Stimulated activated CD4-positive, alpha-beta T cell treated with anti-CD3 and anti-CD28 coated beads, Interleukin-2, amount 100 ng/mL, for 48 hours (primary cell): ENCODE measurements at regions not wholly inside any gene's neighbourhood (a gene's known extent, or its start where the extent isn't known, plus 50 kb on each side); places are given as distances from the start of the nearest gene placed in this dataset.
"Not testable (repeated sequence)": the region's sequence is repeated elsewhere in the genome, so short reads cannot be mapped to it uniquely, and the experiment has no call there.

Source experiments
- DNase-seq, 2 donors: peaks; one replicate each; pipeline ENCODE4 v3.0.0-alpha.2; 2020

DNA sequence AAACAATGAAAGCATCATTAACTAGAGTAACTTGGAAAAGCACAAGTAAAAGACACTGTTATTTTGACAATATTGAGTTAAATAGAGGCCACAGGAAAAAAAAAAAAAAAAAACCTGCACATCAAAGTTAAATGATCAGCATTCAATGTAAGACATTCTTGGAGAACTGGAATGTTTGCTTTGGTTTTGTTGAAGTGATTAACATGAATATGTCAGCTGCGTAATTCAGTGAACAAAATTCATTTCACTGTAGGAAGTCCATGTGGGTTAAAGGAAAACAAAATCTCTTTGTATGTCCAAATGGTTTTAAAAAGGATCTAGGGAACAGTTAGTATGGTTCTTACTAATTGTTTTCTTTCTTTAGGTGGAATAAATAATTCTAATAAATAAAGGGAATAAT lies 252.8 kb upstream of the CNTN6 start:
- no peak for DNase-seq

DNA sequence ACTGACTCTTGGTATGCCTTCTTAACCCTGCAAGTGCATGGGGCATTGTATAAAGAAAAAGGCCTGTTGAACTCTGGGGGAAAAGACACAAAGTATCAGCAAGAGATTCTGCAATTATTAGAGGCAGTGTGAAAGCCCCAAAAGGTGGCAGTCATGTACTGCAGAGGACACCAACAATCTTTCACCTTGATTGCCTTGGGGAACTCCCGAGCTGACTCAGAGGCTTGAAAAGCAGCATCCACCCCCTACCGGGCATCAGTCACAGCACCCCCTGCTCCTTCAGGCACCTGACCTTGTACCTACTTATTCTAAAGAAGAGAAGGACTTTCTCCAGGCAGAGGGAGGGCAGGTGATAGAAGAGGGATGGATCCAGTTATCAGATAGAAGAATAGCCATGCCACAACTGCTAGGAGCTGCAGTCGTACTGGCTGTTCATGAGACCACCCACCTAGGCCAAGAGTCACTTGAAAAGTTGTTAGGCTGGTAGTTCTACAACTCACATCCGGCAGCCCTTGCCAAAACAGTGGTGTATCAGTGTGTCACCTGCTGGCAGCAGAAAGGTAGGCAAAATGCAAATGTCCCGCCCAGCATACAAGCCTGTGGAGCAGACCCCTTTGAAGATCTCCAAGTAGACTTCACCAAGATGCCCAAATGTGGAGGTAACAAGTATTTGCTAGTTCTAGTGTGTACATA lies 241.6 kb upstream of the CNTN6 start:
- DNase-seq = no peak

DNA sequence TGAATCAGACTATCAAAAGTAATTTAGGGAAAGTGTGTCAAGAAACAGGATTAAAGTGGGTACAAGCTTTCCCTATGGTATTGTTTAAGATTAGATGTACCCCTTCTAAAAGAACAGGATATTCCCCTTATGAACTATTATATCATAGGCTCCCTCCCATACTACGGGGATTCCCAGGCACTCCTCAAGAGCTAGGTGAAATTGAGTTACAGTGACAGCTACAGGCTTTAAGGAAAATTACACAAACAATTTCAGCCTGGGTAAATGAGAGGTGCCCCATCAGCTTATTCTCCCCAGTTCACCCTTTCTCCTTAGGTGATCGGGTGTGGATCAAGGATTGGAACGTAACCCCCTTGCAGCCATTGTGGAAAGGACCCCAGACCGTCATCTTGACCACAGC lies 240.8 kb upstream of the CNTN6 start:
- DNase-seq = no peak

DNA sequence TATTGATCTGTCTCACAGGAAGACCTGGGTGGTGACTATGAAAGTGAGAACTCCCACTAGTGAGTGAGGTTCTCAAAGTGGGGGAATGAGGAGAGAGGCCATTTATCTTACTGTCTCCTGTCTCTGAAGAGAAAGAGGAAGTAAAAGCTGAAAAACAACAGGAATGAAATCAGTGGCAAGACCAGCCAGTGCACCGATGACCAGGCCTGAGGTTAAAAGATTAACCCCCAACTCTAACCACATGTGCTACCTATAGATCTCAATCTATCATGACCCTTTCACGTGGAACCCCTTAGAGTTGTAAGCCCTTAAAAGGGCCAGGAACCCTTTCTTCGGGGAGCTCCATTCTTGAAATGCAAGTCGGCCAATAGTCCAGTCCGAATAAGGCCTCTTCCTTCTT lies 239.3 kb upstream of the CNTN6 start:
- no peak for DNase-seq

DNA sequence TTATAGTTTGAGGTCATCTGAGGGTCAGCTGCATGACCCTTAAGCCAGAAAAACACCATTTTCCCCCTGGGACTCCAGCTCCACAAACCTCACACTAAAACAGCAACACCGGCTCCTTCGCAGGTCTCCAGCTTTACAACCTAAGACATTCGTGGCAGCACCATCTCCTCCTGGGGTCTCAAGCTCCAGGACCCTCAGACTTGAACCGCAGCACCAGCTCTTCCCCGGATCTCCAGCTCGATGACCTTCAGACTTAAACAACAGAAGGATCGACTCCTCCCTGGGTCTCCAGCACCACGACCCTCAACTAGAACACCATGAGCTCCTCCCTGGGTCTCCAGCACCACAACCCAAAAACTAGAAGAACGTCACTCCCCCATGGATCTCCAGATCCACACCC lies 233.7 kb upstream of the CNTN6 start:
- DNase-seq = no peak

DNA sequence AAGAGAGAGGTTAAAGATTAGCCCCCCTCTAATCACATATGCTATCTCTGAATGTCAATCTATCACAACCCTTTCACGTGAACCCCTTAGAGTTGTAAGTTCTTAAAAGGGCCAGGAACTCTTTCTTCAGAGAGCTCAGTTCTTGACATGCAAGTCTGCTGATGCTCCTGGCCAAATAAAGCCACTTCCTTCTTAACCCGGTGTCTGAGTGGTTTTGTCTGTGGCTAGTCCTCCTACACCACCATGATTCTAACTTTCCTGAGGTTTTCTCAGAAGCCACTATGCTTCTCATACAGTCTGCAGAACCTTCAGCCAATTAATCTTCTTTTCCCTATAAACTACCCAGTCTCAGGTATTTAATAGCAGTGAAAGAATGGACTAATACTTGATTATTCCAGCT lies 231.1 kb upstream of the CNTN6 start:
- DNase-seq = no peak

DNA sequence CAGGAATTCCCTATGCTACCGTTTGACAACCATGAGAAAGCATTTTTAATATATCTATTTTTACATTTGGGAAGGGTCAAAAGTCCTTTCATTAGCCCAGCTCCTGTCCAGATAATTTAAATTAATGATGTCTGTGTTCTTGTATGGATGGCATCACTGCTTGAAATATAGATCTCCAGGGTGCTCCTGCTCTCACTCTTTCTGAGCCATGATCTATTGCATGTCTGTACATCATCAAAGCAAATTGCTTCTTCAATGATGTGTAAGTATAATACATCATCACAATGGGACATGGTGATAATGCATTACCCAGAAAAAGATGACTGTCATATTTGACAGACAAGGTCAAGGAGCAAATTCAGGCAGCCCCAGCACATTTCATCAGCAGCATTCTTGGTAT lies 223.6 kb upstream of the CNTN6 start:
- DNase-seq = no peak

DNA sequence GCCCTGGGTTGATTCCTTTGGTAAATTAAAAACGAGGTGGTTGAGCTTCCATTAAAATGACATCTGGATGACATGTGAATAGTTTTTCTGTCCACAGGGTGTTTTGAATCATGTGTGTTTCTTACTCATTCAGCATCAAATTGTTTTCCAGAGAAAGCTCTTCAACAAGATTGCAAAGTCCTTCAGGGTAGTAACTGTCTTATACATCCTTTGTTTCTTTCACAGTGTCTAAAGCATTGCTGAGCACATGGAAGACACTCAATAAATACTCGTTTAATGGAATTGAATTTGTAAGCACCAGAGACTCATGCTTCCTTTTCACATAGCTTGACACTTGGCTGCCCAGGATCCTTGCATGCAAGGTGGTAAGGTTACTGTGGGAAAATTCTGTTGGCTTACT lies 223.1 kb upstream of the CNTN6 start:
- DNase-seq = no peak

DNA sequence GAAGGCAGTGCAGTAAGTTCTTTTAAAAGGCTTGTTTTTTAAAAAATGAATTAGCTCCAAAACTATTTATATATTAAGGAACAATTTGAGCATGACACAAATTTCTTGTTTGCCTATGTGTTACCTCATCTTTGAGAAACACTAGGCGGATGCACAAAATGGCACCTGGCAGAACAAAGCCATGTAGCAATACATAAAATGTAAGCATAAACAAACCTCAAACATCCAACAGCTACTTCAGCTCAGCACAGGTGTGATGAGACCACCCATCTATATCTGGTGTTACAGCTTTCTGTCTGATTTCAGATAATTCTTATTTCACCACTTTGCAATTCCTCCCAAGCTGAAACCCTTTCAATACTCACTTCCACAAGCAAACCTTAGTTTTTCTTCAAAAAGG lies 221.2 kb upstream of the CNTN6 start:
- DNase-seq = no peak

DNA sequence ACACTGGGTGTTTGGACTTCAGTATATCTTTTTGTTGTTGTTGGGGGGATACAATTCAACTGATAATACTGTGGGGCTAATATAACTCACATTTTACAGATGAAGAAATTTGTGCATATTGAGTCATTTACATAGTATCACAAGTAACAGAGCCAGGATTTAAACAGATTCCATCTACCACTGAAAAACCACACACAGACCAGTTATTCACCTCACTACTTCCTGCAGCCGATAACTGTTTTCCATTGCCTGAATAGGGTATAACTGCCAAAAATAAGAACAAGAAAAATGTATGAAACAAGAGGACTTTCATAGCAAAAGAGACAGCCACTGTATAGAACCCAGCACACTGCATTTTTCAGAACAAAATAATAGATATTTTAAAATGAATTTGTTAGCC lies 215.8 kb upstream of the CNTN6 start:
- no peak for DNase-seq

DNA sequence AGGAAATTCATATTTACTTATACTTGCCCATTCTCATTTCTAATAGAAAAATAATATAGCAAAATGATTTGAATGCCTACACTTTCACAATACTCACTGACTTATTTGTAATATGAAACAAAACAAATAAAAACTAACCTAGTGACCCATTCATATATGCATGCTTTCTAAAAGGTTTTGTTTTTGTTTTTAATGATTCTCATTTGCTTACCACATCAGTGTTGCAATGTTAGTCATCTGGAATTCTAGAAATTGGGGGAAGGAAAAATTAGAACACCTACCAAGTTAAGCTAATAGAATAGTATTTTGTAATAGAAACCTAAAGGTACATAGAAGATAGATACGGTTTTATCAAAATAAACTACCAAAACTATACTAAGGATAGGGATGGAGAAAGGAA lies 214.1 kb upstream of the CNTN6 start:
- DNase-seq = no peak

DNA sequence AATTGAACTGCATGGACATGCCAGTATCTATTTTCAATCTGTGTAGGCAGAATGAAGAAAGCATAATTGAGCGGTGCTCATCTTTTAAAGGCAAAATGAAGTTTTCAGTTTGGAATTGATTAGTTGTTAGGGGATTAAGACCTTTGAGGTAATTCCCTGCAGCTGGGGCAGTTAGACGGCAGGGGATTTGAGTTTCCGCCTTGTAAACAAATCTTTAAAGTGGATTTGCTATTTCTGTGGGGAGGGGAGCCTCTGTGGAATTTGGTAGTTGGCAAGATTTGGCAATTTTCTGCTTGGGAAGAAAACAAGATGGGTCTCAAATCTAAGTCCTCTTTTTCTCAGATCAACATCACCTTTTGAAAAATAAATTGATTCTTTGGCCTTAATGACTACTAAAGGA lies 212.5 kb upstream of the CNTN6 start:
- no peak for DNase-seq

DNA sequence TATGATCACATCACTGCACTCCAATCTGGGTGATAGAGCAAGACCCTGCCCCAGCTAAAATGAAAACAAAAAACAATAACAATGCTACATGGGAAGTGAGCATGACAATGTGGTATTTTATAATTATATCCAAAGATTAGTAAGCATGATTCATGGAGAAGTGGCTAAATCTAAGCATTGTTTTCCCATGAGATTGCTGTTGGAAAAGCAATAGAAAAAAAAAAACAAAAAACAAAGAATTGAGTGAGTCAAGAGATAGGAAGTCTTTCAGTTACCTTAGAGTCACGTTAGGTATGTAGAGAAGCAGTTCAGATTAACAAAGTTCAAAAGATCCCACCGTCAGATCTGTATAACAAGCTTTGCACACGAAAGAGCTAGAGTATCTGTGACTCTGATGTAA lies 210.3 kb upstream of the CNTN6 start:
- no peak for DNase-seq

DNA sequence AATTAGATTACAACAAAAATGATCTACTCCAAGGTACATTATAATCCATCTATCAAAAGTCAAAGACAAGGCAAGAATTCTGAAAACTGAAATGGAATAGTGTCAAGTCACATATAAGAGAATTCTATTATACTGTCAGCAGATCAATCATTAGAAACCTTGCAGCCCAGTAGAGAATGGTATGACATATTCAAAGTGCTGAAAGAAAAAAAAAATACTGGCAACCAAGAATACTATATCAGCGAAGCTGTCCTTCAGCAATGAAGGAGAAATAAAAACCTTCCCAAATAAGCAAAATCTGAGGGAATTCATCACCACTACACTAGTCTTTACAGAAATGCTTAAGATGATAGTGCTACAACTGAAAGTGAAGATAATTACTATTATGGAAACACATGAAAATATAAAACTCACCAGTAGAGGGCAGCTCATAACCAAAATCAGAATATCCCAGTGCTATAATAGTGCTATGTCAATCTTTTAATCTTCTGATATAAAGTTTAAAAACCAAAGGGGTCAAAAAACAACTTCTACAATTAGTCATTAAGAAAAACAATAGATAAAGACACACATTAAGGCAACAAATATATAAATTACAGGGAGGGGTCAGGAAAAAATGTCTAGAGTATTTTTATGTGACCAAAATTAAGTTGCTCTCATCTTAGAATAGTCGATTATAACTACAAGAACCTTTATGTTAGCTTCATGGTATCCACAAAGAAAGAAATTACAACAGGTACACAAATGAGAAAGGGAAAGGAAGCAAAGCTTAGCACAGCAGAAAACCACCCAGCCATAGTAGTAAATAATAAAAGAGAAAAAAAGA lies 190.7 kb upstream of the CNTN6 start:
- DNase-seq = no peak

DNA sequence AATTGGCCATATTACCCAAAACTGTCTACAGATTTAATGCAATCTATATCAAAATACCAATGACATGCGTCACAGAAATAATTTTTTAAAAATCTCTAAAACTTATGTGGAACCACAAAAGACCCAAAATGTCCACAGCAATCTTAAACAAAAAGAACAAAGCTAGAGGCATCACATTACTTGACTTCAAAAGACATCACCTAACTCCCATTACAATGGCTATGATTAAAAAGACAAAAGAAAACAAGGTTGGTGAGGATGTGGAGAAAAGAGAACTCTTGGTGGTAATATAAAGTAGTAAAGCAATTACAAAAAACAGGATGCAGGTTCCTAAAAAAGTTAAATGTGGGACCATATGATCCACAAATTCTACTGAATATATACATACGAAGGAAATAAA lies 187.6 kb upstream of the CNTN6 start:
- DNase-seq = no peak

DNA sequence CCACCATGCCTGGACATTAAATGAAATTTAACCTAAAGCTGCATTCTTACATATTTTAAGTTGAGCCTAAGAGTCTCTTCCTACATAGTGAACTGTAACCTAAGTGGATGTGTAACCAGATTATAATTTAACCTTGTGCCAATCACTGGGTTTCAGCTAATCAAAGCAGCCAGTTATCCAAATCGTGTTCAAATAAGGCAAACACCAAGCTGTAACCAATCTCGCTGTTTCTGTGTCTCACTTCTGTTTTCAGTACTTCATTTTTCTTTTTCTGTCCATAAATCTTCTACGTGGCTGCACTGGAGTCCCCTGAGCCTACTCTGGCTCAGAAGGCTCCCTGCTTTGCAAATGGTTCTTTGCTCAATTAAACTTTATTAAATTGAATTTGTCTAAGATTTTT lies 186.1 kb upstream of the CNTN6 start:
- DNase-seq = no peak

DNA sequence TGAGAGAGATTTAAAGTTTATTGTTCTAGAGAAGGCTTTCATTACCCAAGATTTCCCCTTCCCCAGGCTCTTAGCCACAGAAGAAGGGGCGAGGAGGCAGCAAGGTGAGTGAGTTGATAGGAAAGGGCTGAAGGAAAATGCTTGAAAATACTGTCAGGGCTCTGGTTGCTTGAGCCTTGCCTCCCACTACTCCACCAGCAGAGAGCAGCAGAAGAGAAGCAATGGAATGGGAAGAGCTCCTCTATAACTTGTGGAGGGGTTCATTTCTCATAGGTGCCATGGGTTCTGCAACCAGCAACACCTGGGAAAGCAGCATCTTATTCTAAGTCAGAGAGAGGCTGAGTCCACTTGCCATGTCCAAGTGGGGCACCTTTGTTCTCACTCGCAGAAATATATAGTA lies 184.0 kb upstream of the CNTN6 start:
- DNase-seq = no peak

DNA sequence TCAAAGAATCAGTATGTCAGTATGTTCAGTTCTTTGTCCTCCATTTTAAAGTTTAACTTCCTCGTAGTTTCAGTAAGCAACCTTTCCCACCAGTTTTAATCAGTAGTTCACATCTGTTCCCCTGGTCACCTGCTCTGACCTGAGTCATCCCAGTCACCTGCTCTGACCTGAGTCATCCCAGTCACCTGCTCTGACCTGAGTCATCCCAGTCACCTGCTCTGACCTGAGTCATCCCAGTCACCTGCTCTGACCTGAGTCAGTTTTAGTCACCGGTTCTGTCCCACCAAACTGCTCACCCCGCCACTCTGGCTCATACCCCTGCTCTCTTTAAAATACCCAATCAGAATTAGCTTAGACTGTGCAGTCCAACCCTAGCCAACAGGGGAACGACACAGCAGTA lies 180.1 kb upstream of the CNTN6 start:
- DNase-seq = not testable (repeated sequence)

DNA sequence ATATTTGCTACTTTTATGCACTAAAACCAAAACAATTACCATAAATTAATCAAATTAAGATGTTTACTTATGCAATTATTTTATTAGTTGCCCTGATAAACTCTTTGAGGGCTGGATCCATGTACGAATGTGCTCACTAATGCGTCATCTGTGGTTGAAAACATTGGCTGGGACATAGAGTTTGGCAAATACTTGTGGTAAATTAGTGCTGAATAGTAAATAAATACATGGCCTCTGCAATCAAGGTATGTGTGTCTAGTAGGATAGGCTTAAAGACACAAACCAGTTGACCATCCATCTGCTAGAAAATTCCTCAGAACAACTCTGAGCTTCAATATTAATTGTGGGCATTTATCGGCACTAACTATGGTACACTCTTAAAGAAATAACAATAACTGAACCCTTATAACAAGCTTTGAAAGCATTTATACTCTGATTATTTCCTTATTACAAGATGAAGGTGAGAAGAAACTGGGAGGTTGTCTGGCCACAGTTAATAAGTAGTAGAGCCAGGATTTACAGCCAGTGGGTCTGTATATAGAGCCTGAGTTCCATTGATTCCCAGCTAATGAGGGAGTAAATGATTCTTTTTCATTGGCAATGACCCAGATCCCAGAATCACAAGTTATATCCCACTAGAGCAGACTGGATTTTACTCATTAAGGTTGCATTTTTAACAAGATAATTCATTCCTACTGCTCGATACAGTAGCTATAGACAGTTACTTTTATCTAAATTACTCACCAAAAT lies 169.5 kb upstream of the CNTN6 start:
- DNase-seq = no peak

DNA sequence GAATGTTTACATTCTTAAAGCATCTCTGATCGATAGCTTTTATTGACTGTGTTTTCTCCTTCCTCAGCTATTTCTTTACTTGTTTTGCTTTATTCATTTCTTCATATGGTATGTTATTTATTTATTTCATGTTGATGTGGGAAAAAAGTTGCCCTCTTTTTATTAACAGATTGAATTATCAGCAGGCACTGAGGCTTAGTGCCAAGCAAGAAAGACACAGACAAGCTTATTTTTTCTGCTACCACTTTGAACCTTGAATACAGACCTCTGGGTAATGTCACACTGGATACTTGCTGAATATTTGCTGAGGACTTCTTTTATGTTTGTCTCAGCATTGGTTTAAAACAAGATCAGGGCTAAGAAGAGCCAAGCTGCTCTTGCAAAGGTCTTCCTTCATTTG lies 162.0 kb upstream of the CNTN6 start:
- no peak for DNase-seq

DNA sequence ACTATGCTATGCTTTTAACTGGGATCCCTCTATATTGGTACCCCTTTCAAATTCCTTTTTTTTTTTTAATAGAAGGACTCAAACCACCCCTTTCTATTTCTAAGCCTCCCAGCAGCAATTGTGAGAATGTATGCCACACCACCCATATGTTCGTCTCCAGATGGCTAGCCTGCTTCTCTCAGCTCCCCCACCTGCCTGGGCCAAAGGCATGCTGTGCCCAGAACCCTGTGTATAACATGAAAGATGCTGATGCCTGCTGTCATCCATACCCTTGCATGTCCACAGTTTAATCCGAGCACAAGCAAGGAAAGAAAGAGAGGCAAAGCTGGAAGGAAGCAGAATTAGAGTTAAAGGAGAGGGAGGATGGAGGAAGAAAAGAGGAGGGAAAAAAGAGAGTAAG lies 159.5 kb upstream of the CNTN6 start:
- DNase-seq = no peak

DNA sequence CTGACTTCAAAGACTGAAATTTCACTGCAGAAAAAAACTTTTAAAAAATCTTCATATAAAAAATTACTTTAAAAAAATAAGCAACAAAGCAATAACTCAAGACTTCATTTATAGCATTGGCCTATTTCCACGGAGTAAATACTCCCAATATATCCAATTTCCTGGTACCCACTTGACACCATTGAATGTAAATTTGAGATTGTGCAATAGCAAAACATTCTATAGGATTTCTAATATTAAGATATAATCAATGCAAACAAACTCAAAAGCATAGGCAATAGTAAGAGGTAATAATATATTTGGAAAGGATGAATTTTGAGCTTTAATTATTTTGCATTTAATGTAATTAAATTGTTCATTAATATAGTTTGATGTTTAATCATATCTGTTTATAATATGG lies 148.0 kb upstream of the CNTN6 start:
- DNase-seq = no peak

DNA sequence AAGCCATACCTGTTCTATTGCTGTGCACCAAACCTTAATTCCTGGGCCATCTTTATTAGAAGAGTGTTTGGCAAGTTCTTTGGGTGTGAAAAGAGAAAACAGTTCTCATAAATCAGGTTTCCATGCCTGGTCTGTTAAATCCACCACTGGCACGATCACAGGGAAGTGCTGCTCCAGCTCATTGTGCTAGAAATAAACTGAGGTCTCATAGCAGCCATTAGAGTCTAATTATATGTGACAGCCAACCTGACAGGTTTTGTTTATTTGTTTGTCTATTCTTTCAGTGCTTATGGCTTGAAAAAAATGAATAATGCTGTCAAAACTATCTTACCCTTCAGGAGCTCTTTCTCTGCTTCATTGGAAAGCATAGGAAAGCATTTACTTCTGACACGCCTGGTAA lies 147.1 kb upstream of the CNTN6 start:
- no peak for DNase-seq

DNA sequence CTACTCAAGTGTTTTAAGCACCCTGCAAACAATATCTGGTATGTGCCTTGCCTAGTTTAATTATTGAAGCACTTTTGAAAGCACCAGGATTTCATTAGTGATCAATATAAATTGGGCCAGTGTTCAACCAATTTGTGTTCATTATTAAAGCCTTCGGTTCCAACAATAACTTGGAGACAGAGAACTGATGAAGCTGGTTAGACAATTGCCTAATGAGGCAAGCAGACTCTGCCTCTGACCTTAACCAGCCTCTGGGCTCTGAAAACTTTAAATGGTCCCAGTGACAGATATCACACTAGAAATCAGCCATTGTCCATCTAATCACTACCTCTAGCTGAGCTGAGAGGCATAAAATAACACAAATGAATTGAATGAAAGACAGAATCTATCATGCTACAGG lies 139.9 kb upstream of the CNTN6 start:
- no peak for DNase-seq
